T1000 (cell line): ENCODE measurements at regions not wholly inside any gene's neighbourhood (a gene's known extent, or its start where the extent isn't known, plus 50 kb on each side); places are given as distances from the start of the nearest gene placed in this dataset.
"Not testable (repeated sequence)": the region's sequence is repeated elsewhere in the genome, so short reads cannot be mapped to it uniquely, and the experiment has no call there.

Source experiments
- DNase-seq: peaks from one replicate; lab custom pipeline; 2025; ENCODE audit warnings: mixed read lengths; lab: John Stamatoyannopoulos, UW

- DNase-seq: no peak
These were observed 1751.9 kb downstream of the ARAP2 start for GRCh38 chr4:34492414-34492813.

GRCh38 chr4:34502086-34502485, 1742.2 kb downstream of the ARAP2 start:
- no peak for DNase-seq

GRCh38 chr4:34504731-34505130, 1739.6 kb downstream of the ARAP2 start:
- not testable (repeated sequence) for DNase-seq

GRCh38 chr4:34506511-34507092, 1737.7 kb downstream of the ARAP2 start:
- DNase-seq: not testable (repeated sequence)

- no peak for DNase-seq
These were observed 1731.7 kb downstream of the ARAP2 start for GRCh38 chr4:34512616-34513015.

GRCh38 chr4:34516524-34516923, 1727.8 kb downstream of the ARAP2 start:
- DNase-seq: no peak

- DNase-seq: no peak
These were observed 1709.4 kb downstream of the ARAP2 start for GRCh38 chr4:34534916-34535315.

- no peak for DNase-seq
These were observed 1678.2 kb downstream of the ARAP2 start for GRCh38 chr4:34566091-34566490.

- no peak for DNase-seq
These were observed 1672.3 kb downstream of the ARAP2 start for GRCh38 chr4:34572026-34572425.

GRCh38 chr4:34615315-34615714, 1629.0 kb downstream of the ARAP2 start:
- DNase-seq: no peak

GRCh38 chr4:34619531-34620162, 1624.7 kb downstream of the ARAP2 start:
- no peak for DNase-seq

GRCh38 chr4:34628471-34628870, 1615.8 kb downstream of the ARAP2 start:
- DNase-seq: no peak

GRCh38 chr4:34629451-34629850, 1614.9 kb downstream of the ARAP2 start:
- no peak for DNase-seq

- DNase-seq: no peak
These were observed 1611.1 kb downstream of the ARAP2 start for GRCh38 chr4:34633241-34633640.

- DNase-seq: no peak
These were observed 1607.7 kb downstream of the ARAP2 start for GRCh38 chr4:34636623-34637022.

- DNase-seq: no peak
These were observed 1600.8 kb downstream of the ARAP2 start for GRCh38 chr4:34643476-34643875.

GRCh38 chr4:34644579-34645115, 1599.7 kb downstream of the ARAP2 start:
- no peak for DNase-seq

GRCh38 chr4:34649716-34650115, 1594.6 kb downstream of the ARAP2 start:
- DNase-seq: no peak

- no peak for DNase-seq
These were observed 1580.3 kb downstream of the ARAP2 start for GRCh38 chr4:34664051-34664450.

GRCh38 chr4:34676400-34676799, 1567.9 kb downstream of the ARAP2 start:
- no peak for DNase-seq

- DNase-seq: no peak
These were observed 1565.9 kb downstream of the ARAP2 start for GRCh38 chr4:34678431-34678830.

GRCh38 chr4:34679228-34679627, 1565.1 kb downstream of the ARAP2 start:
- DNase-seq: no peak

- no peak for DNase-seq
These were observed 1534.8 kb downstream of the ARAP2 start for GRCh38 chr4:34709564-34709963.
